CD4-positive, alpha-beta T cell treated with Interleukin-1 beta for 1 hour (primary cell): ENCODE measurements at regions not wholly inside any gene's neighbourhood (a gene's known extent, or its start where the extent isn't known, plus 50 kb on each side); places are given as distances from the start of the nearest gene placed in this dataset.
"Not testable (repeated sequence)": the region's sequence is repeated elsewhere in the genome, so short reads cannot be mapped to it uniquely, and the experiment has no call there.

ENCODE experiments used
- DNase-seq, 2 donors: peaks; one replicate each; pipeline ENCODE4 v3.0.0-alpha.2; 2020 to 2022

- no peak for DNase-seq
Observed at GRCh38 chr15:93811305-93811704, 420.1 kb upstream of the MCTP2 start.

GRCh38 chr15:93809516-93809915, 421.8 kb upstream of the MCTP2 start:
- no peak for DNase-seq

GRCh38 chr15:93803421-93804152, 427.8 kb upstream of the MCTP2 start:
- DNase-seq = no peak

- DNase-seq = no peak
Observed at GRCh38 chr15:93801206-93801605, 430.2 kb upstream of the MCTP2 start.

GRCh38 chr15:93800805-93801204, 430.6 kb upstream of the MCTP2 start:
- no peak for DNase-seq

GRCh38 chr15:93789441-93789840, 441.9 kb upstream of the MCTP2 start:
- DNase-seq = no peak

GRCh38 chr15:93780073-93780472, 451.3 kb upstream of the MCTP2 start:
- DNase-seq = no peak

GRCh38 chr15:93779341-93779740, 452.0 kb upstream of the MCTP2 start:
- no peak for DNase-seq

- DNase-seq = no peak
Observed at GRCh38 chr15:93771196-93772030, 459.9 kb upstream of the MCTP2 start.

GRCh38 chr15:93770788-93771187, 460.6 kb upstream of the MCTP2 start:
- no peak for DNase-seq

GRCh38 chr15:93762036-93762435, 469.3 kb upstream of the MCTP2 start:
- DNase-seq = no peak

GRCh38 chr15:93759629-93760028, 471.7 kb upstream of the MCTP2 start:
- no peak for DNase-seq

- no peak for DNase-seq
Observed at GRCh38 chr15:93758824-93759223, 472.5 kb upstream of the MCTP2 start.

- no peak for DNase-seq
Observed at GRCh38 chr15:93748710-93749109, 482.7 kb upstream of the MCTP2 start.

- not testable (repeated sequence) for DNase-seq
Observed at GRCh38 chr15:93734976-93735375, 496.4 kb upstream of the MCTP2 start.

GRCh38 chr15:93730724-93731123, 500.6 kb upstream of the MCTP2 start:
- DNase-seq = no peak

- no peak for DNase-seq
Observed at GRCh38 chr15:93722165-93722564, 509.2 kb upstream of the MCTP2 start.

GRCh38 chr15:93720607-93721006, 510.8 kb upstream of the MCTP2 start:
- DNase-seq = no peak

GRCh38 chr15:93719921-93720351, 511.4 kb upstream of the MCTP2 start:
- DNase-seq = no peak

- DNase-seq = no peak
Observed at GRCh38 chr15:93716615-93717231, 514.6 kb upstream of the MCTP2 start.

- DNase-seq = no peak
Observed at GRCh38 chr15:93709708-93710107, 521.7 kb upstream of the MCTP2 start.

GRCh38 chr15:93708724-93709445, 522.5 kb upstream of the MCTP2 start:
- no peak for DNase-seq

GRCh38 chr15:93707751-93708150, 523.6 kb upstream of the MCTP2 start:
- DNase-seq = no peak
